Uterus (tissue), 2 donors: ENCODE measurements at regions not wholly inside any gene's neighbourhood (a gene's known extent, or its start where the extent isn't known, plus 50 kb on each side); places are given as distances from the start of the nearest gene placed in this dataset.

ENCODE experiments used
- CTCF ChIP-seq, 4 experiments: fragments of 200-600 bp in 2 of 4; fragments of 450-650 bp in 2 of 4; sonication (generic) in 2 of 4; IDR thresholded peaks; one replicate each; pipeline ENCODE4 v1.5.1; 2016 to 2019; ENCODE audit warnings: antibody characterized with exemption in 4 of 4, mild to moderate bottlenecking in 2 of 4, moderate library complexity in 1 of 4
- POLR2A ChIP-seq, 2 donors: fragments of 450-650 bp; IDR thresholded peaks; one replicate each; pipeline ENCODE4 v1.6.1; 2016; ENCODE audit warnings: antibody characterized with exemption in 2 of 2, mild to moderate bottlenecking in 1 of 2, moderate library complexity in 1 of 2

- TF ChIP-seq POLR2A (IDR thresholded peaks at IDR 0.05) (no peak), CTCF (IDR thresholded peaks at IDR 0.05) (no peak)
Measured at GRCh38 chr4:111494471-111494870, 650.8 kb upstream of the FAM241A start.
